ENCODE measurements at regions not wholly inside any gene's neighbourhood (a gene's known extent, or its start where the extent isn't known, plus 50 kb on each side); places are given as distances from the start of the nearest gene placed in this dataset.
"Not testable (repeated sequence)": the region's sequence is repeated elsewhere in the genome, so short reads cannot be mapped to it uniquely, and the experiment has no call there.

DNA sequence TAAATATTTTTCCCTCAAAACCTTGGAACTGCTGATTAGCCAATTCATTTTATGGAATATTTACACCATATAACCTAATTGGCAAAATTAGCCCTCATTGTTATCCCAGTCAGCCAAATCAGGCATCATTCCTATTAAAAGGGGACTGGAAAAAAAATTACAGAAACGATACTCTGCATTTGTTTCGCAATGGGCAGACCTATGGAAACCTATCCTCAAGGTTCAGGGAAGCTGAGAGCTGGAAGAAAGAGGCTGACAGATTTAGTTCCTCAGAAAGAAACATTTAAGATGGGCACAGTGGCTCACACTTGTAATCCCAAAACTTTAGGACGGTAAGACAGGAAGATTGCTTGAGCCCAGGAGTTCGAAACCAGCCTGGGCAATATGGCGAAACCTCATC is 85.6 kb upstream of the RPH3AL start:
- intact Hi-C loops (cut with DNase I), result no loop called here
- H3K9me3 ChIP-seq (replicated peaks in 1 of 3), result no peaks in the 10 kb centered on the region
- H3K4me3 ChIP-seq, result no peak overlapping the region
- no peak overlapping the region for H3K27ac ChIP-seq
- H3K27me3 ChIP-seq, result no peaks in the 10 kb centered on the region
- no peaks in the 10 kb centered on the region for H3K4me1 ChIP-seq (replicated peaks in 1 of 2)
- no peaks in the 10 kb centered on the region for H3K36me3 ChIP-seq (replicated peaks in 1 of 2)
- TF ChIP-seq, protein P1, sequence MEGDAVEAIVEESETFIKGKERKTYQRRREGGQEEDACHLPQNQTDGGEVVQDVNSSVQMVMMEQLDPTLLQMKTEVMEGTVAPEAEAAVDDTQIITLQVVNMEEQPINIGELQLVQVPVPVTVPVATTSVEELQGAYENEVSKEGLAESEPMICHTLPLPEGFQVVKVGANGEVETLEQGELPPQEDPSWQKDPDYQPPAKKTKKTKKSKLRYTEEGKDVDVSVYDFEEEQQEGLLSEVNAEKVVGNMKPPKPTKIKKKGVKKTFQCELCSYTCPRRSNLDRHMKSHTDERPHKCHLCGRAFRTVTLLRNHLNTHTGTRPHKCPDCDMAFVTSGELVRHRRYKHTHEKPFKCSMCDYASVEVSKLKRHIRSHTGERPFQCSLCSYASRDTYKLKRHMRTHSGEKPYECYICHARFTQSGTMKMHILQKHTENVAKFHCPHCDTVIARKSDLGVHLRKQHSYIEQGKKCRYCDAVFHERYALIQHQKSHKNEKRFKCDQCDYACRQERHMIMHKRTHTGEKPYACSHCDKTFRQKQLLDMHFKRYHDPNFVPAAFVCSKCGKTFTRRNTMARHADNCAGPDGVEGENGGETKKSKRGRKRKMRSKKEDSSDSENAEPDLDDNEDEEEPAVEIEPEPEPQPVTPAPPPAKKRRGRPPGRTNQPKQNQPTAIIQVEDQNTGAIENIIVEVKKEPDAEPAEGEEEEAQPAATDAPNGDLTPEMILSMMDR (IDR thresholded peaks at IDR 0.05), result no peak
- no peak for TF ChIP-seq POLR2A (IDR thresholded peaks at IDR 0.05)
- DNase-seq, result no peak
- 78 to 86% (median 82%) methylated on average over 5 of the region's 5 CpGs for WGBS, 4 donors

DNA sequence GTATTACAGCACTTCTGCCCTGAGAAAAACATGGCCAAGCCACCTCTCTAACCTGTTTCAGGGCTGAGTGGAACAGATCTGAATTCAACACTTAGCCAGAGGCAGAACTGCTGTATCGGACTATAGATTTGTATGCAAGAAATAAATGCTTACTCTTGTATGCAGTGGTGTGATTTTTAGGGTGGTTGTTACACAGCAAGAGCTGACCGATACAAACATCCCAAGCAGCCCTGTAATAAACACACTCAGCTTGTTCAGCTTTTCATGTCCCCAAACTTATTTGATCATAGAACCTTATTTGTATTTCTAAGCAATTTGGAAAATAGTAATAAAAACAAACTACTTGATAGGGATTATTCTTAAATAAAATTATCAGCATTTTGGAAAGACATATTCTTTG is 84.9 kb upstream of the RPH3AL start:
- Histone ChIP-seq H3K9me3 (replicated peaks in 1 of 3) (no peaks in the 10 kb centered on the region), H3K4me1 (replicated peaks in 1 of 2) (no peaks in the 10 kb centered on the region), H3K36me3 (replicated peaks in 1 of 2) (no peaks in the 10 kb centered on the region), H3K4me3 (no peak overlapping the region), H3K27me3 (no peaks in the 10 kb centered on the region), H3K27ac (no peak overlapping the region)
- TF ChIP-seq, protein P1 (IDR thresholded peaks at IDR 0.05), result no peak
- no peak for TF ChIP-seq POLR2A (IDR thresholded peaks at IDR 0.05)
- intact Hi-C loops (cut with DNase I), result no loop called here
- no peak for DNase-seq
- 92 to 99% (median 94%) methylated on average over 2 of the region's 2 CpGs for WGBS, 4 donors

DNA sequence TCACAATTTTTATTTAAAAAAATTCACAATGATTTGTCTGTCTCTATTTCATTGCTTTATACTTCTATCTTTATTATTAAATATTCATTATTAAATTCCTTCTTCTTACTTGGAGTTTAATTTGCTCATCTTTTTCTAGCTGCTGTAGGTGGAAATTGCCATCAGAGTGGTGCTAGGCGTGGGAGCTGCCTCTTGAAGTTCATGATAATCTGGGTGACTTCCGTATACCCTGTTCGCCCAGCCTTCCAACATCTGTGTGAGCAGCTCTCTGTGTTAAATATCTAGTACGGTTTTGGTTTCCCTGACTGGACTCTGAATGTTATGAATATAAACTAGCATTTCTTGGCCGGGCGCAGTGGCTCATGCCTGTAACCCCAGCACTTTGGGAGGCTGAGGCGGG is 84.0 kb upstream of the RPH3AL start:
- H3K27me3 ChIP-seq, result no peaks in the 10 kb centered on the region
- H3K36me3 ChIP-seq (replicated peaks in 1 of 2), result no peaks in the 10 kb centered on the region
- no peak for DNase-seq
- WGBS, 4 donors, result 83 to 96% (median 85%) methylated on average over 7 of the region's 7 CpGs
- H3K4me1 ChIP-seq (replicated peaks in 1 of 2), result no peaks in the 10 kb centered on the region
- no peaks in the 10 kb centered on the region for H3K9me3 ChIP-seq (replicated peaks in 1 of 3)
- no peak overlapping the region for H3K27ac ChIP-seq
- intact Hi-C loops (cut with DNase I), result no loop called here
- TF ChIP-seq, protein P1 (IDR thresholded peaks at IDR 0.05), result no peak
- no peak for TF ChIP-seq POLR2A (IDR thresholded peaks at IDR 0.05)
- no peak overlapping the region for H3K4me3 ChIP-seq

DNA sequence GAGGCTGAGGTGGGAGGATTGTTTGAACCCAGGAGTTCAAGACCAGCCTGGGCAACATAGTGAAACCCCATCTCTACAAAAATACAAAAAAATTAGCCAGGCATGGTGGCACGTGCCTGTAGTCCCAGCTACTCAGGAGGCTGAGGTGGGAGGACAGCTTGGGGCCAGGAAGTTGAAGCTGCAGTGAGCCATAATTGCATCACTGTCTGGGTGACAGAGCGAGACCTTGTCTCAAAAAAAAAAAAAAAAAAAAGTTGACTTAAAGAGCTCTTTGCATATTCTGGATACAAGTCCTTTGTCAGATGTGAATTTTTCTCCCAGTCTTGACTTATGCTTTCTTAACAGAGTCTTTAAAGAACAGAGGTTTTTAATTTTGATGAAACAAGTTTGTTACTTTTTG is 79.9 kb upstream of the RPH3AL start:
- WGBS, 4 donors, result 63 to 70% (median 68%) methylated on average over 2 of the region's 2 CpGs

DNA sequence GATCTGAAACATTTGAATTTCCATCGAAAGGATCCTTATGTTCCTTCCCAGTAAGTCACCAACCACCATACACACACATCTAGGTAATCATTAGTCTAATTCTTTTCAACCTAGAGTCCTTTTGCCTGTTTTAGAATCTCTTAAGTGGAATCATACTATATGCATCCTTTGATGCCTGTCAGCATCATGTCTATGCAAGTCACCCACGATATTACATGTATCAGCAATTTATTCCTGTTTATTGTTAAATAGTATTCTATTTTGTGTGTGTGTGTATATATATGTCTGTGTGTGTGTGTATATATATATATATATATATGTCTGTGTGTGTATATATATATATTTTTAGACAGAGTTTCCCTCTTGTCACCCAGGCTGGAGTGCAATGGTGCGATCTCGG is 78.9 kb upstream of the RPH3AL start:
- intact Hi-C loops (cut with DNase I), result no loop called here
- no peaks in the 10 kb centered on the region for H3K9me3 ChIP-seq (replicated peaks in 1 of 3)
- DNase-seq, result no peak
- no peaks in the 10 kb centered on the region for H3K27me3 ChIP-seq
- no peaks in the 10 kb centered on the region for H3K4me1 ChIP-seq (replicated peaks in 1 of 2)
- H3K27ac ChIP-seq, result no peak overlapping the region
- TF ChIP-seq, protein P1 (IDR thresholded peaks at IDR 0.05), result no peak
- TF ChIP-seq POLR2A (IDR thresholded peaks at IDR 0.05), result no peak
- H3K36me3 ChIP-seq (replicated peaks in 1 of 2), result no peaks in the 10 kb centered on the region
- no peak overlapping the region for H3K4me3 ChIP-seq
- 82 to 88% (median 85%) methylated on average over 4 of the region's 4 CpGs for WGBS, 4 donors

More for the DNA sequence above, 79.9 kb upstream of the RPH3AL start:
- H3K4me1 ChIP-seq (replicated peaks in 1 of 2); H3K9me3 ChIP-seq (replicated peaks in 1 of 3); H3K27me3 ChIP-seq; H3K27ac ChIP-seq; DNase-seq; H3K36me3 ChIP-seq (replicated peaks in 1 of 2); intact Hi-C loops (cut with DNase I); H3K4me3 ChIP-seq: not testable (repeated sequence)

All from adrenal gland (tissue), 9 donors.